Transverse colon (tissue), 3 donors: ENCODE measurements at regions not wholly inside any gene's neighbourhood (a gene's known extent, or its start where the extent isn't known, plus 50 kb on each side); places are given as distances from the start of the nearest gene placed in this dataset.

Source experiments
- CTCF ChIP-seq, 5 experiments: fragments of 200-600 bp in 3 of 5; fragments of 450-650 bp in 2 of 5; sonication (generic) in 3 of 5; IDR thresholded peaks; 1 replicate in 2 of 5; 2 replicates in 3 of 5; pipeline ENCODE4 v1.5.1; 2016 to 2017; ENCODE audit warnings: antibody characterized with exemption in 5 of 5, inconsistent platforms in 3 of 5, mild to moderate bottlenecking in 2 of 5, moderate library complexity in 1 of 5
- POLR2A ChIP-seq: fragments of 450-650 bp; IDR thresholded peaks from one replicate; pipeline ENCODE4 v1.6.1; 2016; ENCODE audit warnings: antibody characterized with exemption, mild to moderate bottlenecking, moderate library complexity

DNA sequence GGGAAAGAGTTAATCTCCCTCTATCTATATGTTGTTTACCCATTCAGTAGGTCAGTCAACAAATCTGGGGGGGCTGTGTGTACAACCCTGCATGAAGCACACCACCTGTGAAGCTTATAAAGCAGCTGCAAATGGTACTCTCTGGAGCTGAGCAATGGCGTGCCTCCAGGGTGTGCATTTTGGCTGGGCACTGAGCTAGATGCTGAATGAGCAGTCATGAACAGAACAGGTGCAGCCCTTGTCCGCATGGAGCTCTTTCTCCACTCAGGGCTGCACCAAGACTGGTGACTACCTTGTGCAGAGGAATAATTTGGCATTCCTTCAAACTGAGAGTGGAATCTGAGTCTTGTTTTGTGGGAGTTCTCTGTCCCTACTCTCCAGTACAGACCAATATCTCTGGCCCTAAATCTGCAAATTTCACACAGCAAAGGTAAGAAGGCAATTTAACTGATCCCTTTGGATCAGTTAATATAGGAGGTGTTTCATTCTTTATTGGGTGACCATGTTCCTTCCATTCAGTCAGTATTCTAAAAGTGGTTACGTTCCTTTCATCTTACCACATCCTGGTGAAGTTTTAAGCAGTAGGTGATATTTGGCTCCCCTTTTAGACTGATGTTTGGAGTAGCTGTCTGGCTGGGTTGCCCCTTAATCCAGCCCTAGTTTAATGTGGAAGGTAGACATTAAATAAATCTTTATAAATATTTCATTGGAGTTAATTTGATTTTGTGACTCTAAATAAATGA is 76.0 kb downstream of the GPR88 start:
- TF ChIP-seq CTCF (IDR thresholded peaks at IDR 0.05): no peak
- no peak for TF ChIP-seq POLR2A
